ENCODE measurements at regions not wholly inside any gene's neighbourhood (a gene's known extent, or its start where the extent isn't known, plus 50 kb on each side); places are given as distances from the start of the nearest gene placed in this dataset.

GRCh38 chr6:15121977-15122550, 123.8 kb upstream of the JARID2 start:
- peaks cover under 1% of the 10 kb centered on the region for H3K27me3 ChIP-seq (ENCODE audit: insufficient read depth, low read length)
- H3K4me3 ChIP-seq (ENCODE audit: insufficient read depth, low read length) = no peak overlapping the region
- no peak for DNase-seq (ENCODE audit: insufficient read length, low spot score, missing footprints)
- no peak for TF ChIP-seq CTCF (IDR thresholded peaks at IDR 0.05; ENCODE audit: extremely low read depth, low read depth, low read length)
- no peaks in the 10 kb centered on the region for H3K36me3 ChIP-seq (ENCODE audit: insufficient read depth, low read length)
- no peaks in the 10 kb centered on the region for H3K9me3 ChIP-seq (ENCODE audit: low read depth, low read length)
- H3K4me1 ChIP-seq (ENCODE audit: insufficient read depth, low read length) = no peaks in the 10 kb centered on the region
- H3K27ac ChIP-seq (ENCODE audit: low read depth, low read length) = no peak overlapping the region
- H3K79me2 ChIP-seq (ENCODE audit: insufficient read depth, low read length) = no peaks in the 10 kb centered on the region
- H4K20me1 ChIP-seq (ENCODE audit: insufficient read depth, low read length) = no peaks in the 10 kb centered on the region
- no peak overlapping the region for H2AFZ ChIP-seq (ENCODE audit: low read length)
- H3K4me2 ChIP-seq (ENCODE audit: insufficient read depth, low read length) = no peak overlapping the region

GRCh38 chr6:15129887-15130286, 116.0 kb upstream of the JARID2 start:
- no peak for DNase-seq (ENCODE audit: insufficient read length, low spot score, missing footprints)
- no peak overlapping the region for H3K4me3 ChIP-seq (ENCODE audit: insufficient read depth, low read length)
- H3K9me3 ChIP-seq (ENCODE audit: low read depth, low read length) = no peaks in the 10 kb centered on the region
- H4K20me1 ChIP-seq (ENCODE audit: insufficient read depth, low read length) = no peaks in the 10 kb centered on the region
- no peaks in the 10 kb centered on the region for H3K79me2 ChIP-seq (ENCODE audit: insufficient read depth, low read length)
- no peak overlapping the region for H3K27ac ChIP-seq (ENCODE audit: low read depth, low read length)
- H2AFZ ChIP-seq (ENCODE audit: low read length) = no peak overlapping the region
- H3K36me3 ChIP-seq (ENCODE audit: insufficient read depth, low read length) = no peaks in the 10 kb centered on the region
- no peak overlapping the region for H3K4me2 ChIP-seq (ENCODE audit: insufficient read depth, low read length)
- no peak for TF ChIP-seq CTCF (IDR thresholded peaks at IDR 0.05; ENCODE audit: extremely low read depth, low read depth, low read length)
- H3K27me3 ChIP-seq (ENCODE audit: insufficient read depth, low read length) = no peaks in the 10 kb centered on the region
- H3K4me1 ChIP-seq (ENCODE audit: insufficient read depth, low read length) = peaks cover 11% of the 10 kb centered on the region

- H4K20me1 ChIP-seq (ENCODE audit: insufficient read depth, low read length) = no peaks in the 10 kb centered on the region
- H3K4me1 ChIP-seq (ENCODE audit: insufficient read depth, low read length) = peaks cover 11% of the 10 kb centered on the region
- no peaks in the 10 kb centered on the region for H3K36me3 ChIP-seq (ENCODE audit: insufficient read depth, low read length)
- H3K4me3 ChIP-seq (ENCODE audit: insufficient read depth, low read length) = no peak overlapping the region
- H3K27ac ChIP-seq (ENCODE audit: low read depth, low read length) = no peak overlapping the region
- H3K9me3 ChIP-seq (ENCODE audit: low read depth, low read length) = no peaks in the 10 kb centered on the region
- H3K79me2 ChIP-seq (ENCODE audit: insufficient read depth, low read length) = no peaks in the 10 kb centered on the region
- DNase-seq (ENCODE audit: insufficient read length, low spot score, missing footprints) = no peak
- TF ChIP-seq CTCF (IDR thresholded peaks at IDR 0.05; ENCODE audit: extremely low read depth, low read depth, low read length) = no peak
- H3K4me2 ChIP-seq (ENCODE audit: insufficient read depth, low read length) = no peak overlapping the region
- H2AFZ ChIP-seq (ENCODE audit: low read length) = no peak overlapping the region
- no peaks in the 10 kb centered on the region for H3K27me3 ChIP-seq (ENCODE audit: insufficient read depth, low read length)
These were observed 114.6 kb upstream of the JARID2 start for GRCh38 chr6:15131234-15131633.

- Histone ChIP-seq H3K4me3 (ENCODE audit: insufficient read depth, low read length) (no peak overlapping the region), H2AFZ (ENCODE audit: low read length) (no peak overlapping the region), H4K20me1 (ENCODE audit: insufficient read depth, low read length) (no peaks in the 10 kb centered on the region), H3K9me3 (ENCODE audit: low read depth, low read length) (no peaks in the 10 kb centered on the region), H3K4me1 (ENCODE audit: insufficient read depth, low read length) (peaks cover 11% of the 10 kb centered on the region), H3K79me2 (ENCODE audit: insufficient read depth, low read length) (no peaks in the 10 kb centered on the region), H3K4me2 (ENCODE audit: insufficient read depth, low read length) (no peak overlapping the region), H3K36me3 (ENCODE audit: insufficient read depth, low read length) (no peaks in the 10 kb centered on the region), H3K27me3 (ENCODE audit: insufficient read depth, low read length) (no peaks in the 10 kb centered on the region), H3K27ac (ENCODE audit: low read depth, low read length) (no peak overlapping the region)
- DNase-seq (ENCODE audit: insufficient read length, low spot score, missing footprints) = no peak
- TF ChIP-seq CTCF (IDR thresholded peaks at IDR 0.05; ENCODE audit: extremely low read depth, low read depth, low read length) = no peak
These were observed 114.2 kb upstream of the JARID2 start for GRCh38 chr6:15131651-15132061.
